Loucy (cell line): ENCODE measurements at regions not wholly inside any gene's neighbourhood (a gene's known extent, or its start where the extent isn't known, plus 50 kb on each side); places are given as distances from the start of the nearest gene placed in this dataset.

ENCODE experiments used
- EZH2phosphoT487 ChIP-seq: fragments of 200-600 bp; IDR thresholded peaks from 2 replicates; pipeline ENCODE4 v1.6.1; 2018; ENCODE audit warnings: antibody characterized with exemption, mild to moderate bottlenecking, moderate library complexity, borderline replicate concordance
- TF ChIP-seq, protein P1 (sequence below): fragments of 200-600 bp; sonication (generic); conservative IDR thresholded peaks from 2 replicates; pipeline ENCODE4 v1.5.1; 2014; ENCODE audit warnings: mild to moderate bottlenecking, antibody characterized with exemption, low read length

DNA sequence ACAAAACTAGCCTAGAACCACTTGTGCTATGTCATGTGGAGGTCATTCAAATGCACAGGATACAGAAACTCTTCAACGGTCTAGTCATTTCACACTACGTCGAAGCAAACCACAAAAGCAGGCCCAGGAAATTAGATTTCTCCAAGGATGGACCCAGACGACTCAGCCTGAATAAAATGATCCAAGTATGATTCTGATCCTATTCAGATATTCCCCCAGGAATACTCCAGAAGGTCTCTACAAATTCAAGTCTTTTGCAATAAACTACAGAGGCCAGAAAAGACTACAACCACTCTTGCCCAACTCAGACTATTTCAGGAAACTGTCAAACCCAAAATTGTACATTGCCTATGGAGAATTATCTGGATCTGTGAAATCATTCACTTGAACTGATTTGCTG, 422.5 kb downstream of the METTL4 start:
- TF ChIP-seq, protein P1, sequence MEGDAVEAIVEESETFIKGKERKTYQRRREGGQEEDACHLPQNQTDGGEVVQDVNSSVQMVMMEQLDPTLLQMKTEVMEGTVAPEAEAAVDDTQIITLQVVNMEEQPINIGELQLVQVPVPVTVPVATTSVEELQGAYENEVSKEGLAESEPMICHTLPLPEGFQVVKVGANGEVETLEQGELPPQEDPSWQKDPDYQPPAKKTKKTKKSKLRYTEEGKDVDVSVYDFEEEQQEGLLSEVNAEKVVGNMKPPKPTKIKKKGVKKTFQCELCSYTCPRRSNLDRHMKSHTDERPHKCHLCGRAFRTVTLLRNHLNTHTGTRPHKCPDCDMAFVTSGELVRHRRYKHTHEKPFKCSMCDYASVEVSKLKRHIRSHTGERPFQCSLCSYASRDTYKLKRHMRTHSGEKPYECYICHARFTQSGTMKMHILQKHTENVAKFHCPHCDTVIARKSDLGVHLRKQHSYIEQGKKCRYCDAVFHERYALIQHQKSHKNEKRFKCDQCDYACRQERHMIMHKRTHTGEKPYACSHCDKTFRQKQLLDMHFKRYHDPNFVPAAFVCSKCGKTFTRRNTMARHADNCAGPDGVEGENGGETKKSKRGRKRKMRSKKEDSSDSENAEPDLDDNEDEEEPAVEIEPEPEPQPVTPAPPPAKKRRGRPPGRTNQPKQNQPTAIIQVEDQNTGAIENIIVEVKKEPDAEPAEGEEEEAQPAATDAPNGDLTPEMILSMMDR = no peak
- no peak for TF ChIP-seq EZH2phosphoT487
